Body of pancreas (tissue), 4 donors: ENCODE measurements at regions not wholly inside any gene's neighbourhood (a gene's known extent, or its start where the extent isn't known, plus 50 kb on each side); places are given as distances from the start of the nearest gene placed in this dataset.
A peak's percentile ranks its signal among the peaks of the same experiment; 100 is the strongest.
"Not testable (repeated sequence)": the region's sequence is repeated elsewhere in the genome, so short reads cannot be mapped to it uniquely, and the experiment has no call there.

Experiments
- ATAC-seq: fragments of 150-250 bp; one replicate; pipeline ENCODE4 v1.9.1; 2016
- DNase-seq, 4 donors: peaks; one replicate each; pipeline ENCODE4 v3.0.0-alpha.2; 2019
- H3K27ac ChIP-seq, 4 donors: fragments of 200-600 bp; sonication (generic); 1 replicate in 3 of 4; 2 replicates in 1 of 4; pipeline versions ENCODE4 v1.5.1 to v1.6.1; 2016 to 2019; ENCODE audit warnings: mild to moderate bottlenecking in 1 of 4, mixed read lengths in 1 of 4, moderate library complexity in 1 of 4
- H3K27me3 ChIP-seq, 2 donors: fragments of 200-600 bp; sonication (generic); one replicate each; pipeline ENCODE4 v1.6.0; 2016; ENCODE audit warnings: mild to moderate bottlenecking in 1 of 2
- H3K36me3 ChIP-seq, 2 donors: fragments of 200-600 bp; sonication (generic); replicated peaks in 1 of 2; 2 replicates each; pipeline ENCODE4 v1.5.1; 2016; ENCODE audit warnings: low read depth in 2 of 2; ENCODE audit not compliant: insufficient read depth in 1 of 2
- H3K4me1 ChIP-seq: fragments of 200-600 bp; sonication (generic); one replicate; pipeline ENCODE4 v1.6.0; 2016
- H3K4me3 ChIP-seq, 2 donors: fragments of 200-600 bp; sonication (generic); 1 replicate in 1 of 2; 2 replicates in 1 of 2; pipeline ENCODE4 v1.5.1; 2016 to 2019
- H3K9me3 ChIP-seq, 3 donors: fragments of 200-600 bp; sonication (generic); 1 replicate in 2 of 3; 2 replicates in 1 of 3; pipeline ENCODE4 v1.5.1; 2016
- CTCF ChIP-seq, 7 experiments: fragments of 450-650 bp in 4 of 7; fragments of 200-600 bp in 3 of 7; sonication (generic) in 3 of 7; IDR thresholded peaks; one replicate each; pipeline ENCODE4 v1.5.1; 2016 to 2019; ENCODE audit warnings: antibody characterized with exemption in 7 of 7
- POLR2A ChIP-seq, 3 donors: fragments of 450-650 bp; IDR thresholded peaks; one replicate each; pipeline ENCODE4 v1.6.1; 2016; ENCODE audit warnings: antibody characterized with exemption in 3 of 3, mild to moderate bottlenecking in 2 of 3
- WGBS, 2 donors: methylation state at CpG; one replicate each; pipeline ENCODE4 v1.1.5; 2017; 5-methylcytosine and 5-hydroxymethylcytosine counted together
- intact Hi-C: fragments of 100-400 bp; cut with DNase I; formaldehyde crosslinking; loops from one replicate; pipeline ENCODE4 v1.15.1; 2023

DNA sequence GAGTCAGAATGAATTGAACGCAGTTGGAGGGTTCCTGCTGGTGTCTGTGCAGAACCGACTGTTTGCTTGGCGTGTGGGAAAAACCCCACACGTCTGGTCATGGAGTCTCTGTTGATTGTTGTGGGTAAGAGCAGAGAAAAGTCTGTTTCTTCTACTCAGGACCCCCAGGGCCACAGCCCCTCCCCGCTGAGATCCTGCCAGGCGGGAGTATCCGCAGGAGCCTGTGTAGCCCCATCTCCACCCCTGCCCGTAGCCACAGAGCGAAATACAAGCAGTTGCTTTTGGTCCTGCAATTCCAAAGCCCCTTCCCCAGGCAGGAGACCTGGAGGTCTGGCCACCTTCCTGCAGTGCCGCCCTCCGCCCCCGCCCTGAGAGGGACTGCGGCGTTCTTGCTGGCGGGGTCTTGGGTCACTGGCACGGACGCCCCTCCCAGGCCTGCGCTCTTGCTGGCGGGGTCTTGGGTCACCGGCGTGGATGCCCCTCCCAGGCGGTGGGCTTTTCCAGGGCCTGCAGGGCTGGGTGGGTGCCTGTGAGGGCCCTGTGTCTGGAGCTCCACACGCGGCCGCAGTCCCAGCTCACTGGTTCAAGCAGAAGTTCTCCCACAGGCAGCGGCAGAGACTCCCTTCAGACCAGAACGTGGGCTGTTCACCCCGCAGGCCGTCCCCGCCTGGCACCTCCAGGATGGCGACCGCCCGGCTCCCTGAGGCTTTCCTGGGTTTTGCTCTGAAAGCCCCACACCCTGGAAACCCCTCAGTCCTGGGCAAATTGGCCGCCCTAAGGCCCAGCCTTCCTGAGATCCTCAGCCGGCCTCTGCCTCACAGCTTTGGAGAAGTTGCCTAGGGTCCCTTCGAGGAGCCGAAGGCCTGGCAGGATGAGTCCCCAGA is 76.0 kb upstream of the CTDP1 start:
- TF ChIP-seq POLR2A (IDR thresholded peaks at IDR 0.05): no peak
- no peak for TF ChIP-seq CTCF (IDR thresholded peaks at IDR 0.05)
- intact Hi-C loops: no loop called here
- H3K4me1 ChIP-seq: no peaks in the 10 kb centered on the region
- peak in 1 of 4 donors; percentile 4 for DNase-seq
- WGBS, 2 donors: 80 to 81% methylated on average over 9 to 33 of the region's 37 CpGs
- H3K9me3 ChIP-seq: no peaks in the 10 kb centered on the region
- H3K4me3 ChIP-seq: no peak overlapping the region
- no peaks in the 10 kb centered on the region for H3K36me3 ChIP-seq
- H3K27ac ChIP-seq: no peak overlapping the region
- ATAC-seq: no peak
- H3K27me3 ChIP-seq: peaks cover 0 to 6% of the 10 kb centered on the region in 2 donors

DNA sequence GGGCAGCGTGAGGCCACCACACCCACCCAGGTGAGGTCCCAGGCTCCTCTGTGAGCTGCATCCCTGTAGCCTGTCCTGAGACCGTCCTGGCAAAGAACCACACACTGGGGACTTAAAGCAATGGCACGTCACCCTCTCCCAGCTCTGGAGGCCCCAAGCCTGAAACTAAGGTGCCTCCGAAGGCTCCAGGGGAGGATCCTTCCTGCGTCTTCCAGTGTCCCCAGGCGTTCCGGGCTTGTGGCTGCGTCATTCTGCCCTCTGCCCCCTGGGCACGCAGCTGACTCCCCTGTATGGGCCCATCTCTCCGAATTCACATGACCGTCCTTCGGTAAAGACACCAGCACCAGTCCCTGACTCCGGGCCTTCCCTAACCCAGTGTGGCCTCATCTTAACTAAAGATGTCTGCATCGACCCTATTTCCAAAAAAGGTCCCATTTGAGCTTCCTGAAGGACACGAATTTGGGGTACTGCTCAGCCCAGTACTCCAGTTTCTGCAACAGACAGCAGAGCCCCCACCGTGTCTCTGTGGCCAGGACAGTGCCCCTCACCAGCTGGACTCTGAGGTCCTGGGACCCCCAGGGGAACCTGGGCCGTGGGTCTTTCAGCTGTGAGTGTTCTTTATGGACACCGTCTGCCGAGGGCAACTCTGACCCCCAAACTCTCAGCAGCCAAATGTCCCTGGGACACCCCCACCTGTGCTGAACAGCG is 75.2 kb upstream of the CTDP1 start:
- Histone ChIP-seq H3K36me3 (no peaks in the 10 kb centered on the region), H3K9me3 (no peaks in the 10 kb centered on the region), H3K27ac (no peak overlapping the region), H3K4me3 (no peak overlapping the region), H3K4me1 (no peaks in the 10 kb centered on the region), H3K27me3 (peaks cover 0 to 6% of the 10 kb centered on the region in 2 donors)
- no peak for DNase-seq
- TF ChIP-seq POLR2A (IDR thresholded peaks at IDR 0.05) (no peak), CTCF (IDR thresholded peaks at IDR 0.05) (no peak)
- 71 to 77% methylated on average over 11 to 20 of the region's 20 CpGs for WGBS, 2 donors
- intact Hi-C loops: no loop called here
- ATAC-seq: no peak

- Histone ChIP-seq H3K27me3 (peaks cover 0 to 4% of the 10 kb centered on the region in 2 donors), H3K4me1 (no peaks in the 10 kb centered on the region), H3K36me3 (no peaks in the 10 kb centered on the region), H3K27ac (no peak overlapping the region), H3K4me3 (no peak overlapping the region), H3K9me3 (no peaks in the 10 kb centered on the region)
- ATAC-seq (no peak), DNase-seq (no peak)
- WGBS, 2 donors: 73 to 83% methylated on average over 32 to 36 of the region's 36 CpGs
- TF ChIP-seq POLR2A (IDR thresholded peaks at IDR 0.05): no peak
- TF ChIP-seq CTCF (IDR thresholded peaks at IDR 0.05): no peak
- intact Hi-C loops: no loop called here
These were observed 74.4 kb upstream of the CTDP1 start for GRCh38 chr18:79604913-79605880.

- DNase-seq, H3K27me3 ChIP-seq, ATAC-seq, H3K4me1 ChIP-seq, H3K36me3 ChIP-seq, H3K9me3 ChIP-seq, intact Hi-C loops, H3K4me3 ChIP-seq, H3K27ac ChIP-seq: not testable (repeated sequence)
- WGBS, 2 donors: 75 to 82% methylated on average over 13 of the region's 13 CpGs
These were observed 73.5 kb upstream of the CTDP1 start for GRCh38 chr18:79606071-79606470.
